Hypothalamus (tissue), 51 donors: ENCODE measurements at regions not wholly inside any gene's neighbourhood (a gene's known extent, or its start where the extent isn't known, plus 50 kb on each side); places are given as distances from the start of the nearest gene placed in this dataset.
"Not testable (repeated sequence)": the region's sequence is repeated elsewhere in the genome, so short reads cannot be mapped to it uniquely, and the experiment has no call there.

Experiments
- DNase-seq, 51 donors: peaks; one replicate each; lab custom pipeline; 2025; lab: John Stamatoyannopoulos, UW

DNA sequence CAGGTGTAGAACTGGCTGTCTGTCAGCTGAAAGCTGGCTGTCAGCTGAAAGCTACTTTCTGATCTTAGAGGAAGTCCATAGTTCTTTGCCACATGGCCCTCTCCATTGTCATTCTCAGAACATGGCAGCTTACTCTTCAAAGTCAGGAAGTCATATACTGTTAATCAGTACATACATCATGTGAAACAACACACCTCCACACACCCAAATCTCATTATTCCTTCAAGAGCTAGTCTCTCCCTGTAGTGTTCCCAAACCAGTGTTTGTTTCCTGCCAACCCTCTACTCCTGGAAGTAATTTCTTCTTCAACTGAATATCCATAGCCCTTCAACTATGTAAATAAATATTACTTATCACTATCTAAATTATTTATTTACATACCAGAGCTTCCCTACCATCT is 58.9 kb downstream of the OR5AK2 start:
- DNase-seq: no peak

DNA sequence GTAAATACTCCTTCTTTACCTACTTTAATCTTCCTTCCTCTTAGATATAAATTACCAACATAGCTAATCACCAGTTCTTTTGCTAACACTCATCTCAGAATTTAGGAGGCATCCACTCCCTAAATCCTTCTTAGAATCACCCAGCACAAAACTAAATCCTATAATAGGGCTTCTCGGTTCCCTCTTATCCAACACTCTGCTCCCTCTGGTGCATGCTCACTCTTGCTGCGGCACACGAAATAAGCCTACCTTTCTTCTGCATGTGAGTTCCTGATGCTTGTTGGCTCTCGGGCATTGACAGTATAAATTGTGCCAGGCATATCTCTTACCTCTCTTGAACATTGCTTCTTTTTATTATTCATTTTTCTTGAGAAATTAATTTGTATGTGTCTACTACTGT is 61.0 kb downstream of the OR5AK2 start:
- no peak for DNase-seq

DNA sequence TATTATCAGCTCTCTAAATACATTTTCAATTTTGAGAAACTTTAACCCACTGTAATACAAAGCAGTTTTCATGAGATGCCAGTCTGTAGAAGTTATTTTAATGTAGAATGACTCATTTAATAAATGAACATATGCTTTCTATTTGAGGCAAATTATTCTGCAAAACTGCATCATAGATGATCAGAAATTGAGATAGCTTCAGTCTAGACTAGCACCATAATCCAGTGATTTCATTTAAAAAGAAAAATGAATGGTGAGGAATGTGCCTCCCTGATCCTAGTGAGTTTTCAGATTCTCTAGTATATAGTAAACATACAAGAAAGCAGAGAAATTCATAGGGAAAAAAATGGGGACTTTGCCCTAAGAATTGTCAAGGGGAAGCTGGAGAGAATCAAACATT is 66.1 kb downstream of the OR5AK2 start:
- DNase-seq: no peak

DNA sequence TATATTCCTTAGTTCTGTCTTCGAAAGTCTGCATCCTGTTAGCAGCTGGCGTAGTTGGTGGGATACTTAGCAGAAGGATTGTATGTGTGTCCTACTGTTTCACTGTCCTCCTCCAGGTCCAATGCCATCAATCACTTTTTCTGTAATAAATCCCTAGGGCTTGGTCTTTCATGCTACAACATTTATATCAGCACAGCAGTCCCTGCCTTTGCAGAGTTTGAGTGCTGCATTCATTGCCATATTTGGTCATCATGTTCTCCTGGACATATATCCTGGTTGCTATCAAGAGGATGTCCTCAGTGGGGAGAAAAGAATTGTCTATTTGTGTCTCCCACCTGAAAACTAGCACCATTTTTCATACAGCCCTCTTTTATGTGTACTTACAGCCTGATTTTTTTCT is 67.0 kb downstream of the OR5AK2 start:
- no peak for DNase-seq

DNA sequence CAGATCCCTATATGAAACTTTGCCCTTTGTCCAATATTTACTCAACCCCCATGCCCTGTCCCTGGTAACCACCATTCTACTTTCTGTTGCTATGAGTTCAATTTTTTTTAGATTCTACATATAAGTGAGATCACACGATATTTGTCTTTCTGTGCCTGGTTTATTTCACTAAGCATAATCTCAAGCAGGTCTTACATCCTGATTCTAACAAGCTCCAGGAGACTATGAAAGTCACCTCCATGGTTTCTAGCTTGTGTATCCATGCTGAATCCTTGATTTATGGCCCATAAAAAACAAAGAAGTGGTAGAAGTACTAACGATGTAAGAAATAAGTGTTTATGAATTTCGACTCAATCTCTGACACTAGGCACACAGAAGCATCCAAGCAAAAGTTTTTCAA is 68.0 kb downstream of the OR5AK2 start:
- DNase-seq: no peak

DNA sequence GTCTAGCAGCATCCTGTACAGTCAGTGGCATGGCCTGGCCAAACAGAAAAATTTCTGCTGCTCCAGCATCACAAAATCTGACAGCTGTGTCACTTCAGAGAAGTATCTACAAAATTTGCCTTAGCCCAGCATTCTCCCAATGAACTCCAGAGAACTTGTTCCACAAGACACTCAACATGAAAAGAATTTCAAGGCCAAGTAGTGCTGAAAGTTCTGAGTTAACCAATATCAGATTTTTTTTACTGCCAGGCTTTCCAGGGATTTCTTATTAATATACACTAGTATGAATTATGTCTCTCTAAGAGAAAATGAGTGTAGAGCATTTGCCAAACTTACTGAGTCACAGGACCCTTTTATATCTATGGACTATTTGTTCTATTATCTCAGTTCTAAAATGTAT is 68.8 kb downstream of the OR5AK2 start:
- no peak for DNase-seq

DNA sequence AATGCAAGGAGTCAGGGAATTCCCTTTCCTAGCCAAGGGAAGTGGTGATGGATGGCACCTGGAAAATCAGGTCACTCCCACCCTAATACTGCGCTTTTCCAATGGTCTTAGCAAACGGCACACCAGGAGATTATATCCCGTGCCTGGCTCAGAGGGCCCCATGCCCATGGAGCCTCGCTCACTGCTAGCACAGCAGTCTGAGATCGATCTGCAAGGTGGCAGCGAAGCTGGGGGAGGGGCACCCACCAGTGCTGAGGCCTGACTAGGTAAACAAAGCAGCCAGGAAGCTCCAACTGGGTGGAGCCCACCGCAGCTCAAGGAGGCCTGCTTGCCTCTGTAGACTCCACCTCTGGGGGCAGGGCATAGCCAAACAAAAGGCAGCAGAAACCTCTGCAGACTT is 74.2 kb downstream of the OR5AK2 start:
- DNase-seq: not testable (repeated sequence)

DNA sequence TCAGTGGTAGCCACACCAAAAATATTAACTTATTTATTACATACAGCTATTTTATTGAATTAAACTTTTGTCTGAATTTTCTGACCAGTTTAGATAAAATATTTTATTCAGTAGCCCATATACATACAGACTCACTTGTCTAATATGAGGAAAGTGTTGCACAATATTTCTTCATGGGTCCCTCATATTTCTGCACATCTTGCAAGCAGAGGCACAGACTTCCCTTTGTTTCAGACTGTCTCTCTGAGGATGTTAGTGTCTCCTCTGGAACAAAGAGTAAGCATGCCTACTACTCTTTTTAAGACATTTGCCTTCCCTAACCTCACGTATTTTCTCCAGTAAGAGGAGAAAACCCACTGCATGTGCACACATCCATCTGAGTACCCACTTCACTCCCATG is 81.2 kb downstream of the OR5AK2 start:
- DNase-seq: no peak

DNA sequence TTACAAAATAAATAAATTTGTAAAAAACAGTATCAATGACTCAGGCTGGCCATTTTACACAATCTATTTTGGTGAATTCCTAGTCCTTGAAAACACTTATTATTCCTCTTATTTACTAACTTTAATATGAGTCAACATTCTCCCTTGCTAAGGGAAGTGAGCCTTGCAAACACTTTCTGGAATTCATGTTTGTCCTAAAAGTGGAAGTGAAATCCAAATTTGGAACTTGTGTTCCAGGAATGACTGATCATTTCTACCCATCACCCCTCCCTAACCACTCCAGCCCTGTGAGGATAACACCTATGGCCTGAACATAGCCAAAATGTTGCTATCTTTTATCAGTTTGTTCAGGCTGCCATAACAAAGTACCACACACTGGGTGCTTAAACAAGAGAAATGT is 83.1 kb downstream of the OR5AK2 start:
- no peak for DNase-seq

DNA sequence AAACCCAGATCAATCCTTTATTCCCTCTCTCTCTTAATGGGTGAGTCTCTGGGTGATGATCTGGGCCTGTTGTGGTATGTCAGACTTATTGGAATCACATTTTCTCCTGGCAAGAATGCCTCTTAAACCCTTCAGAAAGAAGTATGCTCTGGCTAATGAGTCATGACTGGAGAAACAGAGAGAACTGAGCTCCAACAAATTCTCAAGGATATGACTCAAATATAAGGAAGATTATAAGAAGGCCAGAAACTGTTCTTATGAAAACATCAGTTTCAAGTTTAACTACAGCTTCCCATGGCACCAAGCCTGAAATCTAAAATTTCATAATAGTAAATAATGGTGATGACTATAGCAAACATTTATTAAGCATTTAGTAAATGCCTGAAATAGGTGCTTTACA is 83.9 kb downstream of the OR5AK2 start:
- DNase-seq: peak in 1 of 51 donors; percentile 2

DNA sequence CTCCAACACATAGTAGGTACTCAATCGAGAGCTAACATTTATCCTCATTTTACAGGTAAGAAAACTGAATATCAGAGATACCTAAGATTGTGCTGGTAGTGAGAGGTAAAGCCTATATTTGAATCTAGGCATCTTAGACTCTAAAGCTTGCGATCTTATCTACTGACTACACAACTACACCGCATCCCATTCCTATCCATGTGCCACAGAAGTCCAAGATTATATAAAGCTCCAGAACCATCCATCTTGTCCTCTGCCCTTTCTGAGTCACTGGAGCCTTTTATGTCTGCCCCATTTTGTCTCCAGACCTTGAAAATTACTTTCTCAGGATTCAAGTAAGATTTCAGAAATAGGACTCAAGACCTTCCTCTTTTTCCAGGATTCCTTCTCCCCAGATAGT is 84.4 kb downstream of the OR5AK2 start:
- no peak for DNase-seq

DNA sequence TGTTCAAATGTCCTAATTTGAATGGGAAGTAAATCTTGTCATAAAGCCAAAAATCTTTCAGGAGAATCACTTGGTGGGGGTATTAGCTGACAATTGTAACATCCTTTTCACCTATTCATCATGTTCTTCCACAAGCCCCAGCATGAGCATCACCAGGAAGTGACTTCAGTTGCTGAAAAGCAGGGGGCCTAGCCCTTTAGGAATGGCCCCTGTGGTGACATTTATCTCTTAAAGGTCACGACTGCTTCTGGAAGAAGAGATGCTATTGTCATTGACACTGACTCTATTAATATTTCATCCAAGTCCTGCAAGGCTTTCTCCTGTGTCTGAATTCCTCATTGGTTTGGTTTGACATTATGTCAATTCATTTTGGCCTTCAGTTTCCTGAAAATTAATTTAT is 92.6 kb downstream of the OR5AK2 start:
- DNase-seq: no peak

DNA sequence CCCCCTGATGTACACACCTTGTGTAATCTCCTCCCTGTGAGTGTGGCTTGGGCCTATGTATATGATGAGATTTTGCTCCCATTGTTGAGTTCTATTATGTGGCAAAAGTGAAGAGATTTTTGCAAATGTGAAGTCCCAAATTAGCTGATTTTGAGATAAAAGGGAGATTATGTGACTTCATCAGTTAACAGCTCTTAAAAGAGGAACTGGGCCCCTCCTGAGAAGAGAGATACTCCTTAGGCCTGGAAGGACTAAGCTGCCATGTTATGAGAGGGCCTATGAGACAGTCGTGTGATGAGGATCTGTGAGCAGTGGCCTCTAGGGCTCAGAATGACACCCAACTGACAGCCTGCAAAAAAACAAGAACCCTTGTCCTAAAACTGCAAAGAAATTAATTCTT is 93.4 kb downstream of the OR5AK2 start:
- DNase-seq: no peak

DNA sequence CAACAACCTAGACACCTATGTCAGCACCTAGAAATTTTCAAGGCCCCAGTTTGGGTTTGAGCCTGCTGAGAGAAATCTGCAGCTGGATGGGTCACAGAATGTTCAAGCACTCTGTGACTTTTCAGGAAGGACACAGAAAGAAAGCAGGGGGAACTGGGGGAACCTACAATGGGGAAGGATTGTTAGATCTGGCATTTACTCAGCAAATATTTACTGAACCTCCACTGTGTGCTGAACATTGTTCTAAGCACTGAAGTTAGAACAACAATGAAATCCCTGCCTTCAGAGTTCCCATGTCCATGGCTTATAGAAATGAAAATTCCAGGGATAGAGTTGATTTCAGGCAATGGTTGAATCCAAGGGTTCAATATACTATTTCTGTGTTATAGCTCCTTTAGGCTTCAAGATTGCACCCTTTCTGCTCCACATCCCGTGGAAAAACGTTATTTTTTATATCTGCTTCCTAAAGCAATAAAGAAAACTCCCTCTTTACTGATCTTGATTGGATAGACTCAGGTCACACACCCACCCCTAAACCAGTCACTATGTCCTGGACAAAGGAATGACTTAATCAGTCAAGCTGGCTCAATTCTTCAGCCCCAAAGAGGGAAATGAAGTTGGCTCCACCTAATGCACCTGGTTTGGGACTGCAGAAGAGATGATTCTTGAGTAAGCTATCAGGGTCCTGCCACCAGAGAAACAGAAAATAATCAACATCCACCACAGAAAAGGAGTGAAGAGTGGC is 95.1 kb downstream of the OR5AK2 start:
- no peak for DNase-seq

DNA sequence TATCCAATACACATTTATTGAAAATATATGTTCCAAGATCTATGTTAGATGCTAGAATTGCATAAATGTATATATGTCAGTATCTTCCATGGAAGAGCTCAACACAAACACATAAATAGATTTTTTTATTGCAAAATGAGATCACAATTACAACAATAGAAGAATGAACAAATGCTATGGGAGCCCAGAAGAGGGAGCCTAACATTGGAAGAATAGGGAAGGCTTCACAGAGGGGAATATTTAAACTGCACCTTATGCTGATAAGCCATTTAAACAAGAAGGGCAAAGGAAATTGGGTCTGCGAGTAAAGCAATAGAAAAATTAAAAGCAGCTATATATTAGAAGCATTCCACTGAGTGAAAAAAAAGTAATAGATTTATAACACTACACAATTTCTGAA is 96.1 kb upstream of the LRRC55 start:
- no peak for DNase-seq

DNA sequence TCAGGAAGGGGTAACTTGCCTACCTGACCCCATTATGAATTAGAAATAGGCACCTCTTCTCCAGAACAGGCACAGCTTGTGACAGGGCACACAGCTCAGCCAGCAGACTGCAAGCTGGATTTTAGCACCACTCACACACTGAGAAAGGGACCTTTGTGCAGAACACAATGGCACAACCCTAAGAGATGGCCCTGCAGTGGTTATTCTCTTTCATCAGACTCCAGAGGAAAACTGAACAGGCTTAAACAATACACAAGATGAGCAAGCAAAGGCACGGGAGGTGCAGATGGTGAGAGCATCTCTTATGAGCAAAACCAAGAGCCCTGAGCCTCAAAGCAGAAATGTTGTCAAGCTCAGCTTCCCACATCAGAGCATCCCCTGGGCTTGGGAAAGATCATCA is 93.8 kb upstream of the LRRC55 start:
- DNase-seq: peak in 4 of 51 donors; percentile 1 to 4 (median 2)

DNA sequence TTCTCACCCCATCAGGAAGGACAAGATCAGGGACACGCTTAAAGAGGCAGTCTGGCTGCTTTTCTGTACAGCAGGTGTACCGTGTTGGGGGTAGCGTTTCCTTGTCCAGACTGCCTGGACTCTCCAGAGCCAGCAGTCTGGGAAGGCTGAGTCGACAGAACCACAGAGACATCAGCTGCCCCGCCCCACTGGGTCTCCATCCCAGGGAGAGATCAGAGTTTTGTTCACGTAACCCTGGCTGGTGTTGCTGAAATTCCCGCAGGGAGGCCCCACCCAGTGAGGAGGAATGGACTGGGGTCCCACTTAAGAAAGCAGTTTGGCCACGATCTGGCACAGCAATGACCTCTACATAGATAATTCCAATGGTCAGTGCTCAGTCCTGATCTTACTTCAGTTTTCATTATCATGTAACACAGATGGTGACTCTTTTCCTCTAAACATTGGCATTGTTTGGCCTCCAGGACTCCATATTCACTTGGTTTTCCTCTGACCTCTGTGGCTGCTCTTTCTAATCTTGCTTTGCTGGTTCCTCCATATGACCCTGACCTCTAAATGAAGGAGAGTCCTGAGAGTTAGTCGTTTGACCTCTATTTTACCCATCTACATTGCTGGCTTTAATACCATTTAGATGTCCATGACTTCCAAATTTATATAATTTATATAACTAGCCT is 89.6 kb upstream of the LRRC55 start:
- no peak for DNase-seq

DNA sequence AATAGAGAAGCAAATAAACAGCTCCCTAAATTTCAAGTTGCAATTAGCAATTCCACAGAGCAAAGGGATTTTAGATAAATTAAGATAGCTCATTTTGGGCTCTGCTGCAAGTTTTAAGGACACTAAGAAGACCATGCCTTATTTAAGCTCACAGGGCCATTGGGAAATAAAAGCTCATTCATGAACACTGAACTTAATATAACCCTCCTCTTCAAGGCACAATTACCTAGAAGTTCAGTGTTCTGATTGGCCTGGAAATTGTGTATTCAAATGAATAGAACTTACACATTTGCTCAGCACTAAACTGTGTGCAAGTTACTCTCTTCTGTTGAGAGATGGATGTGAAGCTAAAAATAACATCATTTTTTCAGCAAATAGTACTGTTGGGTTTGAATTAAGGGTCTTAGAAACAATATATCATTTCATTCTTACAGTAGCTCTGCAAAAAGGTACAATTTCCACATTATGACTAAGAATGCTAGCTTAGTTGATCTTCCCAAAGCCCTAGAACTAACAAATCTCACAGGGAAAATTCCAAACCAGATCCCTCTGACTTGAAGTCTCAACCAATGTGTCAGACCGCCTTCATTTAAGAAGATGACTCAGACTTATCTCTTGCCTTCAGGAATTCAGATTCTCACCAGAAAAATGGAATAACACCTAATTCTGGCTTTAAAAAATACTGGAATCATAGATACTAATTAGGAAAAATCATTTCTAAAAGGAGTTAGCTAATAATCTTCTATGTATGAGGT is 87.4 kb upstream of the LRRC55 start:
- DNase-seq: no peak

DNA sequence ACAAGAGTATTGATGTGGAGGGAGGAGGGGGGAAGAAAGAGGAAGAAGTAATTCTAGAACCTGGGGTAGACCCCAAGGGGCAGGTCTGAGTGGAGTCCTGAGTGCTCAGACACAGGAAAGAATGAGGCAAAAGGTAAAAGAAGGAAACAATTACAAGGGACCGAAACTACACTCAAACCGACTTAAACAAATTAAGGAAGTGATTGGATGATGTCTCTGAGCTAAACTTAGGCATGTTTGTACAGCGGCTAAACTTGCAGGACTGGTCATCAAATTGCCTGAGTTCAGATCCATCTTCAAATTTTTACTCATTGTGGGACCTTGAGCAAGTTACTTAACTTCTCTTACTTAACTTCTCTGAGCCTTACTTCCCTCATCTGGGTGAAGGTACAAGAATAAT is 86.3 kb upstream of the LRRC55 start:
- no peak for DNase-seq

DNA sequence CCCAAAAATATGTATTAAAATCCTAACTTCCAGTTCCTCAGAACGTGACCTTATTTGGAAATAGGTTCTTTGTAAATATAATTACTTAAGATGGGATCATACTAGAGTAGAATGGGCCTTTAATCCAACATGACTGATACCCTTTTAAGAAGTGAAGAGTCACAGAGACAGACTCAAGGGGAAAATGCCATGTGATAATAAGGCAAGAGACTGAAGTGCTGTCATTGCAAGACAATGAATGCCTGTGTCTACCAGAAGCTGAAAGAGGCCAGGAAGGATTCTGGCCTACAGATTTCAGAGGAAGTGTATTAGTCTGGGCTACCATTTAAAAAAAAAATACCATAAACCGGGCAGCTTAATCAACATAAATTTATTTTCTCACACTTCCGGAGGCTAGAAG is 85.9 kb upstream of the LRRC55 start:
- DNase-seq: no peak

DNA sequence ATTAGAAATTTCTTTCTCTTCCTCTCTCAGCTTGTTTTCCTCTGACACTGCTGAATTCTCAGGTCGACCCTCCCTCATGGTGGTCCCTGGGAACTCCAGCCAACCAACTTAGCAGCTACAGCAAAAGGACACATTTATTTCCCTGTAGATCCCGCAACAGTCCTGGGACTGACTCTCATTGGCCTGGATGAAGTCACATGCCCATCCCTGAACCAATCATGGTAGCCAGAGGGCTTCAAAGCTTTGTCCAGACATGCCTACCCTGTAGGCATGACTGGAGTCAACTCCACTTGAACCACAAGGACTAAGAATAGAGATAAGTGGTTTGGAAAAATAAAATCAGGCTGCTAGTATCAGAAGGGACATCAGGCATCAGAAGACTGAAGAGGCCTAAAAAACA is 84.6 kb upstream of the LRRC55 start:
- DNase-seq: no peak

DNA sequence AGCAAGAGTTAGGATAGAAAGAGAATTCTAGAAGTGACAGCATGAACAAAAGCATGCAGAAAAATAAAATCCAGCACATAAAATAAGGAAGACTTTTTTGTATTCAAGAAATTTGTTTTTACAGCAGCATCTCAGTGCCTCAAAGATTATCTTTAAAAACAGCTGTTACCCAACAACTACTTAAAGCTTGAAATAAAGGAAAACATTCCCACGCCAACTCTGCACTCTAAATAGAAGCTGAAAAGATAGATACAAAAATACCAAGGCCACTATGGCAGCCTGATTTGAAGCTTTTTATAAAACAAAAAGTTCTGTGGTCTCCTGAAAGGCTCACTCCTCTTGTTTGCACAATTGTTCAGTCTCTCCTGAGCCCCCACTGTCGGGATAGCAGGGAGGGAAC is 83.6 kb upstream of the LRRC55 start:
- DNase-seq: no peak
